NCI-H1436 (cell line): ENCODE measurements at regions not wholly inside any gene's neighbourhood (a gene's known extent, or its start where the extent isn't known, plus 50 kb on each side); places are given as distances from the start of the nearest gene placed in this dataset.
"Not testable (repeated sequence)": the region's sequence is repeated elsewhere in the genome, so short reads cannot be mapped to it uniquely, and the experiment has no call there.

Source experiments
- DNase-seq: peaks from one replicate; lab custom pipeline; 2025; lab: John Stamatoyannopoulos, UW

DNA sequence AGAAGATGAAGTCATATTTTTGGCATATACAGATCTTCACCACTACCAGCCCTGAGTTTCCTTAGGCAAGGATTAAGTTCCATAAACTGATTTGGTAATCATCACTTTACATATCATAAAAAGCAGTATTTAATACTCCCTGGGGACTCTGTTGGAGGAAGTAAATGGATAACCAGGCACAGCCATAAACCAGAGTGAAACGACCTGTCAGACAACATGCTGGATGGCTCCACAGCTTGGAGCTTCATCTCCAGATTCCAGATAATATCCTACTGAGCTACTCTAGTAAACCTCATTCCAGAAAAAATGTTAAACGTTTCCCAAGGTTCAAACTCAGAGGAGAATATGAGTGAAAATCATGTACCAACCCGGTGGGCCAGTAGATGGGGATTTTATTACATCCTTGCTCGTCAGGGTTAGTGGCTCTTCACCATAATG, 109.2 kb downstream of the BASP1 start:
- no peak for DNase-seq

DNA sequence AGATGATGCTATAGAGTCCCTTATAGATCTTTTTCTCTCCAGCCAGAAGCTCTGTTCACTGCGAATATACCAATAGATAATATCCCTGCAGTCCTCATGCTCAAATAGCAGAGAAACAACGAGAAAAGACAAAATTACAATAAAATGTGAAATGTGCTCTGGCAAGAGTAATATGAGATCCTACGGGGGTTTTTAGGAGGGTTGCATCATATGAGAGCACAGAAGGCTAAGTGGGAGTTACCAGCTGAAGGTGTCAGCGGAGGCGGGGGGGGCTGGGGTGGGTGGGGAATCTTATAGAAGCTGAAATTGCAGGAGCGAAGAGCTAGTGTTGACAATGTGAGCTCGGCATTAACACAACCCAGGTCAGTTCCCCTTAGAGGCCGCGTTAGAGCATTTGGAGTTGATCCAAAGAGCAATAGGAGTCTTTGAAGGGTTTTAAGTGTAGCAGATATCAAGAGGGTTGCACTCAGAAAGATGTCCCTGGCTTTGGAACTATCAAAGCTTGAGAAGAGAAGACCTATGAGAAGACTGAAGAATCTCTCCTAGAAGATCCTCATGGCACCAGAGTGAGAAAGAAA, 109.7 kb downstream of the BASP1 start:
- no peak for DNase-seq

DNA sequence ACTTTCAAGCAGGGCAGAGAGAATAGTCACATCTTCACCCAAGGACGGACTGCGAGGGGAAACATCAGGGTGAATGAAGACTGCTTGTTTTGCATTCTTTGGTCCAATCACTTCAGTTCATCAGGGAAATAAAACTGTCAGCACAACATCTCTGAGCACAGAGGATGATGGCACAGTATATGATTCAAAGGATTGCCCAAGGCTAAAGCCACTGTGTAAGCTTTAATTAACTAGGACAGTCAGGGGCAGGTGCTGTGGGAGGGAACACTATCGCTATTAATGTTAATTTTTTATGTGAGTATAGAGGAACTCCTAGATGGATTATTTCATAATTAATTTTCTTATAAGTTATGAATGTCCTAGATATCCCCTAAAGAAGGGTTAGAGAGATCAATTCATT, 112.1 kb downstream of the BASP1 start:
- no peak for DNase-seq

DNA sequence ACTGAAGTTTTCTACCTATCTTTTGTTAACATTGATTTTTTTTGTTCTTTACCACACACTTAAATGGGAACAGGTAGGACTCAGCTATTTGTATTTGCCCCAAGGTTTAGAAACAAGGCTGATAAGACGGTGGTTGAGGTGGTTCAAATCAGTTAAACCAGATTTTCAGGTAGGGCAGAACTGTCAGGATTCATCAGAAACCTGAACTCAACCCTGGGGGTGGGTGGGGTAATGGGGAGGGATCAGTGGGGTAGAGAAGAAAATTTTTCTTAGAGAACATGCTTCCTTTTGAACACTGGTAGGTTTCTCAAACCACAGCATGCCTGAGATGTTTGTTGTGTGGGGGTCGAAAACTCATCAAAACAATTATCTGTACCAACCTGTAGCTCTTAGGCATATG, 113.0 kb downstream of the BASP1 start:
- no peak for DNase-seq

DNA sequence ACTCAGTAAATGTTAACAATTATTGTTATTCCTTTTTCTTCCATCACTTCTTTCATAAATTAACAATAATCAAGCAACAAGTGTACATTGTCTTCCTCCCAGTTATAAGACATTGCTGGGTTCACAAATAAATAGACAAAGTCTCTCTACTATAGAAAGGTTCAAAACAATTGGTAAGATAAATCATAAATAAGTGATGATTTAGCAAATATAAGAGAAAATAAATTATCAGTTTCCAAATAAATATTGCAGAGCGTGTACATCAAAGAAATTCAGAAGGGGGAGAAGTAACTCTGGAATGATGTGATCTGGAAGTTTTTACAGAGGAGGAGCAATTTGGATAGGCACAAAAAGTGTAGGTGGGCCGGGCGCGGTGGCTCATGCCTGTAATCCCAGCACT, 114.2 kb downstream of the BASP1 start:
- DNase-seq, result no peak

DNA sequence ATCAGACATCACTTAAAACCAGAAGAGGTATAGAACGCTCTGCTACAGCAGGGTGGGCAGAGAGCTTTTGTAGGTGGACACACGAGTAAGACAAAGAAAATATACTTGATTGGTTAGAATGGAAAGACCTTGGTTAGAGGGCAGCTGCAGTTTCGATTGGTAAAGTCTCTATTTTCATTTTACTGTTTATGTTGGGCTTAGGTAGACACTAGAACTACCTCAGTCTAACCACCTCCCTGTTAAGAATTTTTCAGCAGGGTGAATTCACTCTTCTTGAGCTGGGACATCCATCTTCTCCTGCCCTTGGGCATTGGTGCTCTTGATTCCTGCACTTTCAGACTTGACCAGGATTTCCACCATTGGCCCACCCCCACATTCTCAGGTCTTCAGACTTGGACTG, 116.3 kb downstream of the BASP1 start:
- no peak for DNase-seq

DNA sequence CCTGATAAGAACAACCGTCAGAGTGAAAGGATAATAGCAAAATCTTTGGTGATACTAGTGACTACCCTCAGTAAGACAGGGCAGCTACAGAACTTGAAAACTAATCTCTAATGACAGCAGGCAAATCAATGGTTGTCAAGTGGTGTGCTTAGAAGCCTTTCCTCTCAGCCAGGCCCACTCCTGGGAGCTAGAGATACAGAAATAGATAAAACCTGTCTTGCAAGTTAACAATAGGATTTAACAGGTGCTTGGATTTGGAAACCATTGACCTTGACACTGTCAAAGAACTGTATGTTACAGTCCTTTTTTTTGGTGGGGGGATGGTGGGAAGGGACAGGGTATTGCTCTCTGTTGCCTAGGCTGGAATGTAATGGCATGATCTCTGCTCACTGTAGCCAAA, 118.6 kb downstream of the BASP1 start:
- no peak for DNase-seq

DNA sequence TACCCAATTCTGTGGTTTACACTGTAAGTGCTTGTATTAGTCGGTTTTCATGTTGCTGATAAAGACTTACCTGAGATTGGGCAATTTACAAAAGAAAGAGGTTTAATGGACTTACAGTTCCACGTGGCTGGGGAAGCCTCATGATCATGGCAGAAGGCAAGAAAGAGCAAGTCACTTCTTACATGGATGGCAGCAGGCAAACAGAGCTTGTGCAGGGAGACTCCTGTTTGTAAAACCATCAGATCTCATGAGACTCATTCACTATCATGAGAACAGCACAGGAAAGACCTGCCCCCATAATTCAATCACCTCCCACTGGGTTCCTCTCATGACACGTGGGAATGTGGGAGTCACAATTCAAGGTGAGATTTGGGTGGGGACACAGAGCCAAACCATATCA, 119.3 kb downstream of the BASP1 start:
- DNase-seq, result not testable (repeated sequence)

DNA sequence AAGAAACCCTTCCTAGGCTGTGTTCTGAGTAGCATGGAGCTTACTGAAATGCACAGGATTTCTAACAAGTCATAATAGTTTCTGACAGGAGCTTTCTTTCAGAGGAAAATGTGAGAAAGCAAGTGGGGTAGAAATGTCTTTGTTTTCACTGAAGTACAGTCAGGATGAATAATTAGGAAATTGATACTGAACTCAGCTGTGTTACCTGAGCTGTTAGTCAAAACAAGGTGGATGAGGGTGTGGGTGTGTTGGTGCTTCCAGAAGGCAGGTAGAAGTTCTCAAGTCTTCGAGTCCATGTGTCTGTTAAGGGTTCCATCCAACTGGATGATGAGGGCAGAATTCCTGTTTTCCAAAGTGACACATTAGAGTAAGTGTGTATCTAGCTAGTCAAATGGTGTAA, 122.4 kb downstream of the BASP1 start:
- no peak for DNase-seq

DNA sequence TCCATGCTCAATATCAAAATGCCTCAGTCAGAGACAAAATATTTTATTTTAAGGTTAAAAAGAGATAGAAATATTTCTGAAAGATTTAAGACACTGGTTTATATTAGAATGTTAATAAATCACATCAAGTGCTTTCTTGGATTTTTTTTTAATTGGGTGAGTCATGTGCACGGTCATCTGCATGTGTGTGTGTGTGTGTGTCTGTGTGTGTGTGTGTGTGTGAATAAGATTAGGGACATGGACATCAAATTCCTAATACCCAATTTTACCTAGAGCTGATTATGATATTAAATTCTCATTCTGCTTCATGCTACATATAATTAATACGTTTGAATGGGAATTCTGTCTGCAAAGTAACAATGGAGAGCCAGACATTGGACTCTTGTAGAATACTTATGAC, 122.9 kb downstream of the BASP1 start:
- no peak for DNase-seq

DNA sequence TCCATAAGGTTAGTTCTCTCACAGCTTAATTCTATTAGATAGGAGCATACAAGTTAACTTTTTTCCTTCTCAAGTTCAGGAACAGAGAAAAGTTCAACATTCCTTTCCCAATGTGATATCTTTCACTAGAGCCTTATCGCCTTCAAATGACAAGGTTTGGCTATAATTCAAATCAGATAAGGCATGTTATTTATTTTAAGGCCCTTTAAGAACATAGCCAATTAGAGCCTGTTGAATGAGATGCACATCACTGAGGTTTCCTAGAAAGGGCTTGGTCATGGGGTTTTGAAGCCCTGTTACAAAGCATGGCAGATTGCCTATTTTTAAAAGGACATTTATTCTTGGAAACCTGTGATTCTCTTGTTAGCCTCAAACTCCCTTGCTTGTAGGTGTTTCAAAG, 123.4 kb downstream of the BASP1 start:
- no peak for DNase-seq

DNA sequence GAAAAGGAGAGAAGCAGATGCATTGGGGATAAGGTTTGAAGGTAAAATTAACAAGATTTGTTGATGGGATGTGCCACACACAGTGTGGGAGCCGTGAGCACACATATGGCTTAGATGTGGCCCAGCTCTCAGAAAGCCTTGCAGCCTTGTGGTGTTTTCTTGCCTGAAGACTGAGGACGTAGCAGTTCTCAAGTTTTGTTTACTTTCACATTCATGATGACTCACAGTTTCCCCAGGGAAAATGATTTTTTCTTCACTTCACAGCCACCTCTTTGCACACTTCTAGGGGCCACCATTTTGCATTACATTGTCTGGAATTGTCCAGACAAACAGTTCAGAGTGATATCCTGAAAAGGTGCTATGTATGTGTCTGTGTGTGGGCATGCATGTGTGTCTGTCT, 126.2 kb downstream of the BASP1 start:
- DNase-seq, result no peak

DNA sequence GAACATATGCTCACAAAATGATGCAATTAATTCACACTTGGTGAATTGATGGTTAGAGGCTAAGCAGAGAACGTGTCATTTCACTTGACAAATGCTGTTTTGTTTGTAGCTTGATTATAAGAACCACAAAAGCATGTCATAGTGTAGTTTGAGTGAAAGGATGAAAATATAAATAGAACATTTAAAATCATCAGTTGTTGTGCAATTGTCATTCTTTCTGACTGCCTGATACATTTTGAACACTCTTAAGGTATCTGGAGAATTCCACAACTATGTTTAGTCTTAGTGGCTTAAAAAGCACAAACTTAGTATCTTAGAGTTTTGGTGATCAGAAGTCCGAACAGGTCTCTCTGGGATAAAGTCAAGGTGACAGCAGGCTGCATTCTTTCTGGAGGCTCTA, 129.4 kb downstream of the BASP1 start:
- DNase-seq, result no peak

DNA sequence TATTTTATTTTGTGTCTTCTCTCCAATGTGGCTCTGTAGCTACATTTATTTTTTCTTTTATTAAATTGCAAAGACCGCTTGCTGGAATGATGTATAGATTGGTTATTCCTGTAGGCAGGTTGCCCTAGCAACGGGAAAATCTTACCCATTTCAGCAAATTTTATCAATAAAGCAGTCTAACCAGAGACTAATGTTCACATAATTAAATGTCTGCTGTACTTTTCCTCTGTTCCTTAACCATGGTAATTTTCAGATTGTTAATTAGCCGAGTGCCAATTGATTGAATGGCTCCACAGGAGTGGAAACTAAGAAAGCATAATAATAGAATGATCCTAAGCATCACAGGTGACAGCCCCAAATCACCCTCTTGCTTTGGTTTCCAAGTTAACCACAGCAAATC, 134.8 kb downstream of the BASP1 start:
- DNase-seq, result no peak

DNA sequence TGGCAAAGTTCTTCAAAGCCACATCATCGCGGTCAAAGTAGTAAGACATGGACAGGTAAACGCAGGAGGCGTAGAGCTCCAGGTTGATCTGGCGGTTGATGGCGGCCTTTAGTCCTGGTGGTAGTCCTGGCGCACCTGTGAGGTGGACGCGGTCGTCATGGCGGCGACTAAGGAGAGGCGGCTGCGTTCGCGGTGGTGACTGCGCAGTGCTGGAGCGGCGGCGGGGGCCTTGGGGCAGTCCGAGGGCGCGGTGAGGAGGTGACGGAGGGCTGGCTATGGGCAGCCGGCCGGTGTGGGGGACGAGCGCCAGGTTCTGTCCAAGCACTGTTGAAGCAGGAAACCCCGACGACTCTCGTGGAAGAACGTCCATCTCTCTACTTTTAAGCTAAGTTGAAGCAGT, 136.8 kb downstream of the BASP1 start:
- DNase-seq, result no peak

DNA sequence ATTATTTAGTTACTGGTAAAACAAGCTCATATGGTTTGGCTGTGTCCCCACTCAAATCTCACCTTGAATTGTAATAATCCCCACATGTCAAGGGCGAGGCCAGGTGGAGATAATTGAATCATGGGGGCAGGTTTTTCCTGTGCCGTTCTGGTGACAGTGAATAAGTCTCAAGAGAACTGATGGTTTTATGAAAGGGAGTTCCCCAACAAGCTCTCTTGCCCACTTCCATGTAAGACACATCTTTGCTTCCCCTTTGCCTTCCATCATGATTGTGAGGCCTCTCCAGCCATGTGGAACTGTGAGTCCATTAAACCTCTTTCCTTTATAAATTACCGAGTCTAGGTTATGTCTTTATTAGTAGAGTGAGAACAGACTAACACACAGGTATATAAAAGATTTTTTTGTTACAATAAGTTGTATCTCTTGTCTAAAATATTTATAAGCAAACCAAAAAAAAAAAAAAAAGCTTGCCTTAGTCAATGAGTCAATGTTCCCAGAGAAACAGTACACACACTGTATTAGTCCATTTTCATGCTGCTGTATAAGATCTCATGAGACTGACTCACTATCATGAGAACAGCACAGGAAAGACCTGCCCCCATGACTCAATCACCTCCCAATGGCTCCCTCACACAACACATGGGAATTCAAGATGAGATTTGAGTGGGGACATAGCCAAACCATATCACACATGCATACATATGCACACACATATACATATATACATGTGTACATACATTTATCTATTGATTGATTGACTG, 138.3 kb downstream of the BASP1 start:
- no peak for DNase-seq

DNA sequence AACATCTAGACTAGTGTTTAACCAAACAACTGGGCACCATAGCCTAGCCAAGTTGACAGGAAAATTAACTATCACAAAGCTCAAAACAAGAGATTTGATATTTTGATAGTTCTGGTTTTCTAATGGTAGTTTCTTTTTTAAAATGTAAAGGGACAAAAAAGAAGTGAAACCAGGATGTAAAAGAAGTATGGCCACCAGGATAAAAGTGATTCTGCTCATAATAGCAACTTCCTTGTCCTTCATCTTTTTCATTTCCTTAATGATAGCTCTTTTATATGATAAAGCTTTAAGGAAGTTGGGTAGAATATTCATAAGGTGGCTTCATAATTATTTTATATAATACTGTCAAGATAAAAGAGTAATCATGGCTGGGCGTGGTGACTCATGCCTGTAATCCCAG, 139.1 kb downstream of the BASP1 start:
- DNase-seq, result no peak

DNA sequence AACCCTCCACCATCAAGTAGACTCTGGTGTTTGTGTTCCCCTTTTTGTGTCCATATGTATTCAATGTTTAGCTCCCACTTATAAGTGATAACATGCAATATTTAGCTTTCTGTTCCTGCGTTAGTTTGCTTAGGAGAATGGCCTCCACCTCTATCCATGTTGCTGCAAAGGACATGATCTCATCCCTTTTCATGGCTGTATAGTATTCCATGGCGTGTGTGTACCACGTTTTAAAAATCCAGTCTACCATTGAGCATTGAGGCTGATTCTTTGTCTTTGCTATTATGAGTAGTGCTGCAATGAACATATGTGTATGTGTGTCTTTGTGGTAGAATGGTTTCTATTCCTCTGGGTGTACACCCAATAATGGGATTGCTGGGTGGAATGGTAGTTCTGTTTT, 140.1 kb downstream of the BASP1 start:
- DNase-seq, result no peak

DNA sequence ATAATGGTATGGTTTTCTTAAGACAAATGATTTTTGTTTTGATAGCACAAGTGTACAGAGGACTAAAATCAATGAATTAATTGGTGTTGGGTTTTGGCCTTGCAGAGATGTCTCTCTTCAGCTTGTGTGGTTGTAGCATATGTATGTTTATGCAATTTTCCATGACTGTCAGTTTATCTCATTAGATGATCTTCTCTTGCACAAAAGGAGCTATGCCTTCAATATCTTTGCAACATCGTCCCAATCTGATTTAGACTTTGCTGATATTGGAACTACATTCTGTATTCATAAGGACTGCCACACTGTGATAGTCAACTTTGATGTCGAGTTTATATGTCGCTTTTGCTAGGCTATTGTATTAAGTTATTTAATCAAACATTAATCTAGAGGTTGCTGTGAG, 140.0 kb upstream of the TAF11L2 start:
- no peak for DNase-seq

DNA sequence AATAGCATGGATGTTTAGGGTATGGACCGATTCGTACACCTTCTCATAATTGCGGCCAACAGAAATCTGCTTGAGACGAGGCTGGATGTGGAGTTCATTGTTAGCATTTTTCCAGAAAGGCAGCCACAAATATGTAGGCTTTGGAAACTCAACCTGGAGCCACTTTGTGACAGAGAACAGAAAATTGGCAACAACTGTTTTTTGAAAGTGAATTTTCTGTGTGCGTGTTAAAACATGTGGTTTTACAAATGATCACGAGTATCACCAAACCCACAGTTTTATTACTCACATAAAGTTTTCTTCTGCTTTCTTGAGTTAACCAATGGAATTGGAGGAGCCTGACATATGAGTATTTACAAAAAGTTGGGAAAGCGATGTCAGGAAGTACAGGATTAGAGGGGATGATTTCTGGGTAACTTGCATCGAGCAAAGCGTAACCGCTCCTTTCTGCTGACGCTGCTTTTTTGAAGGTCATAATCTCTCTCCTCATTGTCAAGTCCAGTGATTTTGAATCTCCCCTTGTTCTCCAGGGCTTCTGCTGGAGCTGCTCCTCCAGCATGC, 138.5 kb upstream of the TAF11L2 start:
- DNase-seq, result no peak

DNA sequence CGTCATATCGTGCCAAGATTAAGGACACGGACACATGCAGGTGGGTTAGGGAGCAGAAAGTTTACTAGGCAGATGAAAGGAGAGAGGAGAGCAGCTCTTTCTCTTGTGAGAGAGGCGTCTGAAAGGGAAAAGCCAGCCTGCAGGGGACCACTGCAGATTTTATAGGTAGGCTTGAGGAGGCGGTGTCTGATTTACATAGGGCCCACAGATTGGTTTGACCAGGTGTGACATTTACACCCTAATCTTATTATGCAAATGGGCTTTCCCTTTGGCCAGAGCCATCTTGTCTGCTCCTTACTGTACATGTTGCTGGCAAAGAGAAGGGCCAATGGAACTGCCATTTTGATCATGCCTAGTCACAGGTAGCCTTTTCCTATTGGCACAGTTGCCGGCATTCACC, 137.2 kb upstream of the TAF11L2 start:
- no peak for DNase-seq

DNA sequence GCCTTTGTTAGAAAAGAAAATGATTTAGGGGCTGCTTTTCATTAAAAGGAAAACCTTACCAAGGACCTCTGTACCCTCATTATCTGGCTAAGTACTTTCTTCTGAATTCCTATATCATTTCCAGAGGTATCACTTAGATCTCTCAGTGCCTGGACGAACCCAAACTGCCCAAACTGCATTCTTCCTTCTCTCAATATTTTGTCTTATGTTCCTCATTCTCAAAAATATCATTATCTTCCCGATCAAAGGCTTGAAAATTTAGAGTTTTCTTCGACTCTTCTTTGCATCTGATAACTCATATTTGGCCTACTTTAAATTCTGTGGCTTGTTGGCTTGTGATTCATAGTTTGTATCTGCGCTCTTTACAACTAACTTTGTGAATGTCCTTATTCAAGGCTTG, 136.7 kb upstream of the TAF11L2 start:
- DNase-seq, result no peak

DNA sequence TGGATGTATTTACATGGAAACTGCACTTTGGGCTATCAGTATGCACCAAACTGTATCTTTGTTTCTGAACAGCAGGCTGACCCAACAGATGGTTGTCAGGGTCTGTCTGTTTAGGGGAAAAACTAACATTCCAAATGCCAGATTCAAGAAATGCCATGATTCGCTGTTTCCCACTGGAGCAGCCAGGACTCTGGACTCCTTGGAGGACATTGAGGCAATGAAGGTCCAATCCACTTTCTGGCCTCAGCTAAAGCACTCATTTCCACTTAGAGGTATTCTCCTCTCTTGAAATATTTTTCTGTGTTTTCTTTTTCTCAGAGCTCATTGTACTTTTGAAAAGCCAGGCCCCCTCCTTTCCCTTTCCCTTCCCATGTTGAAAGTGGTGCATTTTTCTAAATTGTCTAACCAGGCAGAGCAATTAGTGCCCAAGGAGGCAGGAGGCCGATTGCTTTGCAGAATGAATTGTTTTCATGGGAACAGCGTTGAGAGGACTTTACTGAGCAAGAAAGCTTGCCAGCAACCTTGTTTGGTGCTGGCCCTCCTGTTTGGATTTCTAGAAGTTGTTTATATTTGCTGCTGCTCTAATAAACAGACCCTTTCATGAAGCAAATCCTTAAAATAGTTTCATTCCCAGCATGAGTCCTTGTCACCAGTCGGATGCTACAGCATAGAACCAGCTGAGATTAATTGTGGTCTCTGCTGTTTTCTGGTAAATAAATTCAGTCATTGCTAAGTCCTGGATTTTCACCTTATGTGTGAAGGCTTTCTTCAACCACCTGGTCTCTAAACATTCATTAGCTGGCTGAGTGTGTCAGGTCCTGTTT, 132.8 kb upstream of the TAF11L2 start:
- DNase-seq, result no peak
